KBM-7 (cell line): ENCODE measurements at regions not wholly inside any gene's neighbourhood (a gene's known extent, or its start where the extent isn't known, plus 50 kb on each side); places are given as distances from the start of the nearest gene placed in this dataset.

Experiments
- DNase-seq: peaks from one replicate; pipeline ENCODE4 v3.0.0-alpha.2; 2015
- in situ Hi-C: fragments of 300-500 bp; cut with MboI; formaldehyde crosslinking; loops from 2 replicates; pipeline ENCODE4 v1.14.3; 2020; ENCODE audit warnings: low sequenced_read_pairs, low pct_unique_long_range_greater_than_20kb, mixed read lengths

GRCh38 chr4:20351360-20352162 is 99.9 kb downstream of the SLIT2 start:
- in situ Hi-C loops: no loop called here
- no peak for DNase-seq

- in situ Hi-C loops: no loop called here
- no peak for DNase-seq
These were observed 100.4 kb downstream of the SLIT2 start for GRCh38 chr4:20352163-20352431.

- in situ Hi-C loops: no loop called here
These were observed 101.9 kb downstream of the SLIT2 start for GRCh38 chr4:20353646-20354045.

GRCh38 chr4:20354120-20354519 is 102.4 kb downstream of the SLIT2 start:
- DNase-seq: no peak

More at GRCh38 chr4:20353646-20354045, 101.9 kb downstream of the SLIT2 start:
- no peak for DNase-seq

GRCh38 chr4:20356565-20356964 is 104.9 kb downstream of the SLIT2 start:
- no peak for DNase-seq
- in situ Hi-C loops: no loop called here

More at GRCh38 chr4:20354120-20354519, 102.4 kb downstream of the SLIT2 start:
- in situ Hi-C loops: no loop called here

- DNase-seq: no peak
- in situ Hi-C loops: no loop called here
These were observed 106.4 kb downstream of the SLIT2 start for GRCh38 chr4:20358110-20358509.

GRCh38 chr4:20359692-20360091 is 108.0 kb downstream of the SLIT2 start:
- DNase-seq: peak; percentile 57
- in situ Hi-C loops: no loop called here

- in situ Hi-C loops: no loop called here
- DNase-seq: no peak
These were observed 110.4 kb downstream of the SLIT2 start for GRCh38 chr4:20362148-20362547.

GRCh38 chr4:20364969-20365368 is 113.3 kb downstream of the SLIT2 start:
- DNase-seq: no peak
- in situ Hi-C loops: no loop called here

GRCh38 chr4:20367446-20367845 is 115.7 kb downstream of the SLIT2 start:
- in situ Hi-C loops: no loop called here
- no peak for DNase-seq

- DNase-seq: no peak
- in situ Hi-C loops: no loop called here
These were observed 117.2 kb downstream of the SLIT2 start for GRCh38 chr4:20368926-20369325.

- DNase-seq: no peak
- in situ Hi-C loops: no loop called here
These were observed 118.6 kb downstream of the SLIT2 start for GRCh38 chr4:20370274-20370673.

- in situ Hi-C loops: no loop called here
These were observed 124.4 kb downstream of the SLIT2 start for GRCh38 chr4:20376070-20376469.

GRCh38 chr4:20378181-20378580 is 126.5 kb downstream of the SLIT2 start:
- in situ Hi-C loops: no loop called here
- DNase-seq: no peak

More at GRCh38 chr4:20376070-20376469, 124.4 kb downstream of the SLIT2 start:
- DNase-seq: no peak

- DNase-seq: no peak
- in situ Hi-C loops: no loop called here
These were observed 129.3 kb downstream of the SLIT2 start for GRCh38 chr4:20381005-20381404.

GRCh38 chr4:20383283-20383682 is 131.6 kb downstream of the SLIT2 start:
- in situ Hi-C loops: no loop called here
- DNase-seq: no peak

GRCh38 chr4:20383969-20384368 is 132.3 kb downstream of the SLIT2 start:
- in situ Hi-C loops: no loop called here
- no peak for DNase-seq

GRCh38 chr4:20384456-20384855 is 132.8 kb downstream of the SLIT2 start:
- DNase-seq: no peak
- in situ Hi-C loops: no loop called here

GRCh38 chr4:20386001-20386740 is 134.5 kb downstream of the SLIT2 start:
- in situ Hi-C loops: no loop called here
- no peak for DNase-seq

- no peak for DNase-seq
- in situ Hi-C loops: no loop called here
These were observed 135.2 kb downstream of the SLIT2 start for GRCh38 chr4:20386906-20387305.

GRCh38 chr4:20391198-20391597 is 139.5 kb downstream of the SLIT2 start:
- in situ Hi-C loops: no loop called here
- no peak for DNase-seq
